ENCODE measurements at regions not wholly inside any gene's neighbourhood (a gene's known extent, or its start where the extent isn't known, plus 50 kb on each side); places are given as distances from the start of the nearest gene placed in this dataset.

DNA sequence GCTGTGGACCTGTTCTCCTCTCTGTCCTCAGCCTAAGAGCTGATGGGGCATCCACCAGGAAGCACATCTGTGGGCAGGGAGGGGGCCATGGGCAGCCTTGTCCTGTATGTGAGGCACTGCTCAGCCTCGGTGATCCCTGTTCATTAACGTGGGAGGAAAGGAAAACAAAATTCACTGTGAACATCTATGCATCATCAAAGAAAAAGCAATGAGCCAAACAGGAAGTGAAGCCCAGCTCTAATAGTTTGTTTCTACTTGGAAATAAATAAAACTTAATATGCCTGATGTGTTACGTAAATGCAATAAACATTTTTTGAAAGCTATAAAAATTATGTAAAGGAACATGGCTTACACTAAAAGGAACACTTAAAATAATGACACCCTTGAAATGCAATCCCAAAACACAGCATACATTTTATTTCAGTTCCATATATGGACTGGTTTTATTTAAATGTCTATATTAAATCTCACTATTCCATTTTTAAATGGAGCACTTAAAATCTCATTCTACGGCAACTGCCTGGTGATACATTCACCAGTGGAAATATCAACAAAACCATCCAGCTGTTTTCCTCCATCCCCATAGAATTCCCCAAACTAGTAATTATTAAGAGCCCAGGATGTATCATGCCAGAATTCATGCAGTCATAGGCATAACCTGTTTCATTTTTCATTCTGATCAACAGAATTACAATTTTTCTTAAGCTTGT, 78.3 kb downstream of the ZNF280B start:
- no peak overlapping the region for H3K27ac ChIP-seq (ENCODE audit: low read depth, low read length)
- peaks cover 0 to 5% (median 0%) of the 10 kb centered on the region in 5 donors for H3K9me3 ChIP-seq (ENCODE audit: control insufficient read depth in 5 of 5, low read length in 5 of 5)
- H3K4me3 ChIP-seq (ENCODE audit: low read depth in 1 of 5, low read length in 5 of 5): no peak overlapping the region
- H3K4me1 ChIP-seq (ENCODE audit: control insufficient read depth in 5 of 5, insufficient read depth in 5 of 5, low read length in 5 of 5): no peaks in the 10 kb centered on the region
- H3K27me3 ChIP-seq (ENCODE audit: control insufficient read depth in 5 of 5, insufficient read depth in 4 of 5, low read length in 5 of 5): peaks cover 2 to 28% (median 14%) of the 10 kb centered on the region in 5 donors
- H3K36me3 ChIP-seq (ENCODE audit: control insufficient read depth in 5 of 5, insufficient read depth in 5 of 5, low read length in 5 of 5): no peaks in the 10 kb centered on the region
- H3K9ac ChIP-seq (ENCODE audit: low read length in 5 of 5): no peak overlapping the region

GRCh38 chr22:22431271-22432220, 77.0 kb downstream of the ZNF280B start:
- Histone ChIP-seq H3K4me1 (ENCODE audit: control insufficient read depth in 5 of 5, insufficient read depth in 5 of 5, low read length in 5 of 5) (no peaks in the 10 kb centered on the region), H3K9me3 (ENCODE audit: control insufficient read depth in 5 of 5, low read length in 5 of 5) (peaks cover 0 to 5% (median 0%) of the 10 kb centered on the region in 5 donors), H3K27ac (ENCODE audit: low read depth, low read length) (no peak overlapping the region), H3K4me3 (ENCODE audit: low read depth in 1 of 5, low read length in 5 of 5) (no peak overlapping the region), H3K9ac (ENCODE audit: low read length in 5 of 5) (no peak overlapping the region), H3K36me3 (ENCODE audit: control insufficient read depth in 5 of 5, insufficient read depth in 5 of 5, low read length in 5 of 5) (no peaks in the 10 kb centered on the region), H3K27me3 (ENCODE audit: control insufficient read depth in 5 of 5, insufficient read depth in 4 of 5, low read length in 5 of 5) (peaks cover 0 to 17% (median 6%) of the 10 kb centered on the region in 5 donors)

DNA sequence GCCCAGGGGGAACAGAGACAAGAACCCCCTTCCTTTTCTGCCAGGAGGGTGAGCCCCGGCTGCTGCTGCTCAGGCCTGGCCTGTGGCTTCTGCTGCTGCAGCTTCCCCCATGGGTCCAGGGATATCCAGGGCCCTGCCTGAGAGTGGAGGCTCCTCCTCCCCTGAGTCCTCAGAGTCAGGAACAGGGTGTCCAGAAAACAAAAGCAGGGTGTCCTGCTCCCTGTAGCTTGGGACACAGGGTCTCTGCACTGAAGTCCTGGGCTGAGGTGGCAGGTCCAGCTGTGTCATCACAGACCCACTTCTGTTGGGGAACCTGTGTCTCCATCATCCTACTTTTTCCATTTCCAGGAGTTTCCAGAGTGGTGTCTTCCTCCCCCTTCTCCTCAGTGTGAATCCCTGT, 76.1 kb downstream of the ZNF280B start:
- Histone ChIP-seq H3K36me3 (ENCODE audit: control insufficient read depth in 5 of 5, insufficient read depth in 5 of 5, low read length in 5 of 5) (no peaks in the 10 kb centered on the region), H3K9ac (ENCODE audit: low read length in 5 of 5) (no peak overlapping the region), H3K27me3 (ENCODE audit: control insufficient read depth in 5 of 5, insufficient read depth in 4 of 5, low read length in 5 of 5) (peaks cover 0 to 14% (median 6%) of the 10 kb centered on the region in 5 donors), H3K27ac (ENCODE audit: low read depth, low read length) (no peak overlapping the region), H3K4me1 (ENCODE audit: control insufficient read depth in 5 of 5, insufficient read depth in 5 of 5, low read length in 5 of 5) (no peaks in the 10 kb centered on the region), H3K9me3 (ENCODE audit: control insufficient read depth in 5 of 5, low read length in 5 of 5) (peaks cover 0 to 5% (median 0%) of the 10 kb centered on the region in 5 donors), H3K4me3 (ENCODE audit: low read depth in 1 of 5, low read length in 5 of 5) (no peak overlapping the region)

GRCh38 chr22:22432937-22433336, 75.6 kb downstream of the ZNF280B start:
- Histone ChIP-seq H3K36me3 (ENCODE audit: control insufficient read depth in 5 of 5, insufficient read depth in 5 of 5, low read length in 5 of 5) (no peaks in the 10 kb centered on the region), H3K27me3 (ENCODE audit: control insufficient read depth in 5 of 5, insufficient read depth in 4 of 5, low read length in 5 of 5) (peaks cover 0 to 13% (median 6%) of the 10 kb centered on the region in 5 donors), H3K4me1 (ENCODE audit: control insufficient read depth in 5 of 5, insufficient read depth in 5 of 5, low read length in 5 of 5) (no peaks in the 10 kb centered on the region), H3K9ac (ENCODE audit: low read length in 5 of 5) (no peak overlapping the region), H3K4me3 (ENCODE audit: low read depth in 1 of 5, low read length in 5 of 5) (no peak overlapping the region), H3K27ac (ENCODE audit: low read depth, low read length) (no peak overlapping the region), H3K9me3 (ENCODE audit: control insufficient read depth in 5 of 5, low read length in 5 of 5) (peaks cover 0 to 5% (median 0%) of the 10 kb centered on the region in 5 donors)

- Histone ChIP-seq H3K27ac (ENCODE audit: low read depth, low read length) (no peak overlapping the region), H3K27me3 (ENCODE audit: control insufficient read depth in 5 of 5, insufficient read depth in 4 of 5, low read length in 5 of 5) (peaks cover 0 to 8% (median 6%) of the 10 kb centered on the region in 5 donors), H3K9me3 (ENCODE audit: control insufficient read depth in 5 of 5, low read length in 5 of 5) (peaks cover 0 to 5% (median 0%) of the 10 kb centered on the region in 5 donors), H3K4me3 (ENCODE audit: low read depth in 1 of 5, low read length in 5 of 5) (no peak overlapping the region), H3K36me3 (ENCODE audit: control insufficient read depth in 5 of 5, insufficient read depth in 5 of 5, low read length in 5 of 5) (no peaks in the 10 kb centered on the region), H3K4me1 (ENCODE audit: control insufficient read depth in 5 of 5, insufficient read depth in 5 of 5, low read length in 5 of 5) (no peaks in the 10 kb centered on the region), H3K9ac (ENCODE audit: low read length in 5 of 5) (no peak overlapping the region)
Observed at GRCh38 chr22:22433770-22434169, 74.8 kb downstream of the ZNF280B start.

Data from subcutaneous abdominal adipose tissue (tissue), 5 donors.